Heart left ventricle (tissue), 13 donors: ENCODE measurements at regions not wholly inside any gene's neighbourhood (a gene's known extent, or its start where the extent isn't known, plus 50 kb on each side); places are given as distances from the start of the nearest gene placed in this dataset.

Experiments used
- POLR2A ChIP-seq, 2 donors: fragments of 450-650 bp; IDR thresholded peaks; one replicate each; pipeline ENCODE4 v1.6.1; 2017; ENCODE audit warnings: antibody characterized with exemption in 2 of 2, mild to moderate bottlenecking in 2 of 2, moderate library complexity in 2 of 2
- TF ChIP-seq, protein P1 (sequence below), 12 donors: fragments of 200-600 bp; sonication (generic) in 4 of 12; IDR thresholded peaks; one replicate each; pipeline versions ENCODE4 v1.5.0 to v1.8.0; 2018 to 2022; ENCODE audit warnings: antibody characterized with exemption in 12 of 12, mild to moderate bottlenecking in 5 of 12
- donor health status: ischemic (EF 13 %, LVEDD 7.1; RV severe dilation, severe dysfunction).
- donor health status: DM: no; HTN: yes; CAD: no.
- donor health status: DM: no; HTN: no; CAD: no.
- donor health status: ischemic (EF 25% LVEDD 6.9; RV normal size, moderate dysfunction).
- donor health status: ischemic (EF 25% LVEDD 5.7; RV mildly dilated, moderate dysfunction).
- donor health status: ischemic (EF 35%, LVEDD 5.7; RV mildly dilated, moderate dysfunction).
- donor health status: nonischemic (EF 11% LVEDD 7.7; RV severe dilation, severe dysfunction).
- donor health status: DM: yes; HTN: yes; CAD: no.
- donor health status: PGD.
- donor health status: ischemic (EF 29% LVEDD 5.4; RV normal size, mild dysfunction).
- donor health status: nonischemic (EF 23%, LVEDD 6.1; RV moderate dilation, normal function).

DNA sequence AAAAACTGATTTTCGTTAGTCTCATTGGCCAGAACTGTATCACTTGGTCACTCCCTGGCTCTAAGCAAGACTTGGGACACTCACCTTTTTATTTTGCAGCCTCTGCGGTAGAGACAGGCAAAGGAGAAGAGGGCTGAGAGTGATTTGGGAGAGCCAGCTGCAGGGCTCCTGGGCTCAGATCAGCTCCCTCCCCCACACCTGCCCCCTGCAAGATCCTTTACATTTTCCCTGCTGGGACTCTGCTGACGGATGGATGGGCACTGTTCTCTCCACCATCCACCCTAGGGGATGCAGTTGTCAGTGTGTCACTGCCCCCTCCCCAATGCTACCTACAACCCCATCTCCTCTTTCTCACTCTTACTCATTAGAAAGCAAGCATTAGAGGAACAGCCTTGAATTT is 301.1 kb upstream of the KAZN start:
- TF ChIP-seq, protein P1, sequence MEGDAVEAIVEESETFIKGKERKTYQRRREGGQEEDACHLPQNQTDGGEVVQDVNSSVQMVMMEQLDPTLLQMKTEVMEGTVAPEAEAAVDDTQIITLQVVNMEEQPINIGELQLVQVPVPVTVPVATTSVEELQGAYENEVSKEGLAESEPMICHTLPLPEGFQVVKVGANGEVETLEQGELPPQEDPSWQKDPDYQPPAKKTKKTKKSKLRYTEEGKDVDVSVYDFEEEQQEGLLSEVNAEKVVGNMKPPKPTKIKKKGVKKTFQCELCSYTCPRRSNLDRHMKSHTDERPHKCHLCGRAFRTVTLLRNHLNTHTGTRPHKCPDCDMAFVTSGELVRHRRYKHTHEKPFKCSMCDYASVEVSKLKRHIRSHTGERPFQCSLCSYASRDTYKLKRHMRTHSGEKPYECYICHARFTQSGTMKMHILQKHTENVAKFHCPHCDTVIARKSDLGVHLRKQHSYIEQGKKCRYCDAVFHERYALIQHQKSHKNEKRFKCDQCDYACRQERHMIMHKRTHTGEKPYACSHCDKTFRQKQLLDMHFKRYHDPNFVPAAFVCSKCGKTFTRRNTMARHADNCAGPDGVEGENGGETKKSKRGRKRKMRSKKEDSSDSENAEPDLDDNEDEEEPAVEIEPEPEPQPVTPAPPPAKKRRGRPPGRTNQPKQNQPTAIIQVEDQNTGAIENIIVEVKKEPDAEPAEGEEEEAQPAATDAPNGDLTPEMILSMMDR (IDR thresholded peaks at IDR 0.05) = no peak
- TF ChIP-seq POLR2A (IDR thresholded peaks at IDR 0.05) = no peak
